COLO668 (cell line): ENCODE measurements at regions not wholly inside any gene's neighbourhood (a gene's known extent, or its start where the extent isn't known, plus 50 kb on each side); places are given as distances from the start of the nearest gene placed in this dataset.

Source experiments
- DNase-seq: peaks from one replicate; lab custom pipeline; 2025; ENCODE audit not compliant: unreplicated experiment; lab: John Stamatoyannopoulos, UW

GRCh38 chr10:129353101-129353500 is 113.9 kb upstream of the MGMT start:
- no peak for DNase-seq

- DNase-seq: no peak
These were observed 107.0 kb upstream of the MGMT start for GRCh38 chr10:129360046-129360445.

- DNase-seq: no peak
These were observed 105.2 kb upstream of the MGMT start for GRCh38 chr10:129361676-129362376.

- no peak for DNase-seq
These were observed 102.1 kb upstream of the MGMT start for GRCh38 chr10:129364949-129365348.

- DNase-seq: no peak
These were observed 101.2 kb upstream of the MGMT start for GRCh38 chr10:129365767-129366402.

GRCh38 chr10:129366450-129366849 is 100.6 kb upstream of the MGMT start:
- no peak for DNase-seq

- no peak for DNase-seq
These were observed 97.5 kb upstream of the MGMT start for GRCh38 chr10:129369566-129369965.

GRCh38 chr10:129371541-129371940 is 95.5 kb upstream of the MGMT start:
- DNase-seq: no peak

GRCh38 chr10:129372172-129372571 is 94.9 kb upstream of the MGMT start:
- no peak for DNase-seq

- no peak for DNase-seq
These were observed 93.8 kb upstream of the MGMT start for GRCh38 chr10:129373231-129373630.

GRCh38 chr10:129373718-129374117 is 93.3 kb upstream of the MGMT start:
- DNase-seq: no peak

GRCh38 chr10:129375171-129375570 is 91.9 kb upstream of the MGMT start:
- no peak for DNase-seq

- no peak for DNase-seq
These were observed 91.1 kb upstream of the MGMT start for GRCh38 chr10:129375912-129376311.

GRCh38 chr10:129380279-129380678 is 86.8 kb upstream of the MGMT start:
- no peak for DNase-seq

GRCh38 chr10:129381741-129382140 is 85.3 kb upstream of the MGMT start:
- DNase-seq: no peak

- no peak for DNase-seq
These were observed 84.6 kb upstream of the MGMT start for GRCh38 chr10:129382401-129382800.

GRCh38 chr10:129383651-129384050 is 83.4 kb upstream of the MGMT start:
- no peak for DNase-seq

GRCh38 chr10:129385600-129385999 is 81.4 kb upstream of the MGMT start:
- no peak for DNase-seq

- no peak for DNase-seq
These were observed 80.4 kb upstream of the MGMT start for GRCh38 chr10:129386415-129387257.

GRCh38 chr10:129387258-129387525 is 79.8 kb upstream of the MGMT start:
- DNase-seq: no peak

GRCh38 chr10:129388435-129388834 is 78.6 kb upstream of the MGMT start:
- no peak for DNase-seq

- DNase-seq: no peak
These were observed 77.8 kb upstream of the MGMT start for GRCh38 chr10:129389194-129389593.
